NCI-H1105 treated with DMSO at 0.1 percent for 48 hours (cell line): ENCODE measurements at regions not wholly inside any gene's neighbourhood (a gene's known extent, or its start where the extent isn't known, plus 50 kb on each side); places are given as distances from the start of the nearest gene placed in this dataset.
A peak's percentile ranks its signal among the peaks of the same experiment; 100 is the strongest.
"Not testable (repeated sequence)": the region's sequence is repeated elsewhere in the genome, so short reads cannot be mapped to it uniquely, and the experiment has no call there.

Experiments used
- DNase-seq: peaks from one replicate; lab custom pipeline; 2025; lab: John Stamatoyannopoulos, UW

DNA sequence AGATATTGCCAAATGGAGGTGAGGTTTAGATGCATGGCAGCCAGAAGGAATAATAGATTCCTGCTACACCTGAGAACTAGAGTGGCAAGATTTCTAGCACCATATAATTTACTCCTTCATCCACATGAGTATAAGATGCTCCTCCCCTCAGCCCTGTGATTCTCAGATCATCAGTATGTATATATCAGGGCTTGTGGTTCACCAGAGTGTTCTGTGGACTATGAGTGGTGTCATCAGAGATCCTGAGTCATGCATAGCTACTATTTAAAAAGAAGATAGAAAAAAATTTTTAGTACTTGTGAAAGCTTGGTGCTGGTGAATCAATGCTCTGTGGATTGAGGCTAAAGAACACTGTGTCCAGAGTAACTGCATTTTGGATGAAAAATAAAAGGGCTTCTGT lies 285.9 kb downstream of the BMP4 start:
- no peak for DNase-seq

DNA sequence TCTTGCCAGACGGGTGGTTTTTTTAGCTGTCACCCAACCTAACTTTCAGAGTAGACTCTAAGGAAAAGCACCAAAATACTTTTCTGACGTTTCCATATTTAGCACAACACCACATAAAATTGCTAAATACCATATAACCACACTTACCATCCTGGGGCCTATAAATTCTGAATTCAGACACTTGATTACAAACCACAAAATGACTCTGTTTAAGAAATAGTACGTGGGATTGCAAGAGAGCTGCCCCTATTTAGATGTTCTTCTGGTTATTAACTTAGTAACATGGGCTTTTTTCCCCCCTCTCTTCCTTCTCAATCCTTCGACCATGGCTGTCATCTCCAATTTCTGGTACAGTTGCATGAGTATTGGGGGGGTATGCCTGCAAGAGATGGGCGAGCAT lies 287.7 kb downstream of the BMP4 start:
- DNase-seq, result no peak

DNA sequence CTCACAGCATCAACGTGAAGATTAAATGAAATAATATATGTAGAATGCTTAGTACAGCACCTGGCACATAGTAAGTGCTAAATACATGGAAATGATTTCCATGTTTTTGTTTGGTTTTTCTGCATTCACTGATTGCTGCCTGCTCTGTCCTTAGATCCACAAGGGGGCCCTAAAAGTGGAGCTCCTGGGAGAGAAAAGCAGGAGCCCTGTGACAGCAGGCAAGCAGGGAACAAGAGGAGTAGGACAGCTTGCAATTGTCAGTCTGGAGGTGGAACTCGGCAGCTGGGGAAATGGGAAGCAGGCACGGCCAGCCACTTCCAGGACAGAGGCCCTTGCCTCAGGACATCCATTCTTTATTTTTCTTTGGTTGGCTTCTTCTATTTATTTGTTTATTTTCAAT lies 292.9 kb downstream of the BMP4 start:
- no peak for DNase-seq

DNA sequence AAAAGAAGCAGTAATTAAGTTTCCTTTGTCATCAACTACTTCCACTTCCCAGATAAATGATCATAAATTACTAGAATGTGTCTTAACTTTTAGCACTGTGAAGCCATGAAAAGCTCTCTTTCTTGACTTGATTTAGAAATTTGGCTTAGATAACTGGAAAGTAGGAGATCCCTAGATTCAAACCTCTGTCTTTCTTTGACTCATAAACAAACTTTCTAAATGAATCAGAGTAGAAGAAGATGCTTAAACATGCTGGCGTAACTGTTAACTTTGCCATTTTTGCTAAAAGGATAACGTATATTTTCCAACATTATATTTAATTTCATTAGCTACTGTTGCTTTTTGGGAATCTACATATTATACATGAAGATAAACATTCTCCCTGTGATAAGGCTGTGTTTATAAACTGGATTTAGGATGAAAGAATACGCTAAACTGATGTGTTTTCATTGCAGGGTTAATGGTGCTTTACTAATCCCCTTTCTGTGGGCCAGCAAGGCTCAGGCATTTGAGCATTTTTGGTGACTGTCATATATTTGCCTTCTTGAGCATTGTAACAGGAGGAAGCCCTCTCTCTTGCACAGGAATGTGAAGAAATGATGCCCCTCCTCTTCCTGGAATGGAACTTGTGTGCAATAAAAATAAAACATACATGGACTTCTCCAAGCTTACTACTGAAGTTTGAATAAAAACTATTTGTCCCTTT lies 301.4 kb downstream of the BMP4 start:
- no peak for DNase-seq

DNA sequence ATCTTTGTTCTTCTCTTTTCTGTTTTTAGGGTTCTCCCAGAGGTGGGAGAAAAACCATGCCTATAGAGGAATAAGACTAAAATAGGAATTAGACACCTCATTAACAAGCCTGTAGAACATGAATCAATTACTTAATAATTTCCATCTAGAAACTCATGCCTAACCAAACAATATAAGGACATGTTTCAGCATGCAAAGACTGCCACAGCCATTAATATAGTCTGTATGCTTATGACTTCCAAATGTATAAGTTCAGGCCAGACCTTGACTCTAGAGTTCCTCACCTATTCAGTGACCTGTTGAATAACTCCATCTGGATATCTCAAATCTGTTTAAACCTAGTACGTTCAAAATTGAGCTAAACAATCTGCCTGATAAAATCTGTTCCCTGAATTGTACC lies 304.6 kb downstream of the BMP4 start:
- peak; percentile 19 for DNase-seq

DNA sequence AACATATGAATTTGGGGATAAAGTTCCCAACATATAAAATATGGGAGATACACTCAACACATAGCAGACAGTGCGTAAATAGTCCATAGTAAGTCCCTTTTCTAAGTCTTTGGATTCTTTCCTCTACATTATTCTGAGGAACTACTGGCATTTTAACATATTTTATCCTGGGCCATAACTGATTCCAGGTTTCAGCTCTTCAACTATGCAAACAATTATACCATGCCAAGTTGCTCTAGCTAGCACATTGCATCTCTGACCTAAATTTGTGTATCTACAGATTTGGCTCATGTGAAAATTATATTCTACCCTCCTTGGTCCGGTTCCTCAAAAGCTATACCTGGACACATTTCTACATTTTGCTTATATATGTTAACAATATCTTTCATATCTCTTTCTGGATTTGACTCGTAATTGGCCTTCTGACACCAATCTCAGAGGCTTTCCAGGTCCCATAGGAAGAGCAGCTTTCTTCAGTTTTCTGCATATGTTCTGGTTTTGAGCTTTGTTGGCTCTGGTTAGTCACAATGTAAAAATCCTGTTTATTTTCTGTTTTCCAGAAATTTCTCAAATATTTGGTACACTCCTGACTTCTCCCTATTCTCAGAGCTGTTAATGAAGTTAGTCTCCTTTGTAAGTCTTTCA lies 305.4 kb downstream of the BMP4 start:
- DNase-seq, result no peak

DNA sequence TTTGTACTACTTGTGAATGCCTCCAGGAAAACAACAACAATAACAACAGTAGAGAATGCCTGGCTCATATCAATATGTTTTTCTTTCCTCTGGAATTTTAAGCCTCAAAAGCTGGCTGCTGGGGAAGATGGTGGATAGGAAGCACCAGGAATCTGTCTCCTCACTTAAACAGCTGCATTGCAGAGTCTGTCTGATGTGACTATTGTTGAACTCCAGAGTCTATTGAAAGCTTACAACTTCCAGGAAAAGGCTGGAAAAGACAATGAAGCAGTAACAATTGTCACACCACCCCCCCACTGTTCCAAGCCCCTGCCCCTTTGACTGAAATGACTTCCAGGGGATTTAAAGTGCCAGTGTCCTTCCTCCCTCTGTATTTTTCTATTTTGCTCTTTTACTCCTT lies 309.7 kb downstream of the BMP4 start:
- no peak for DNase-seq

DNA sequence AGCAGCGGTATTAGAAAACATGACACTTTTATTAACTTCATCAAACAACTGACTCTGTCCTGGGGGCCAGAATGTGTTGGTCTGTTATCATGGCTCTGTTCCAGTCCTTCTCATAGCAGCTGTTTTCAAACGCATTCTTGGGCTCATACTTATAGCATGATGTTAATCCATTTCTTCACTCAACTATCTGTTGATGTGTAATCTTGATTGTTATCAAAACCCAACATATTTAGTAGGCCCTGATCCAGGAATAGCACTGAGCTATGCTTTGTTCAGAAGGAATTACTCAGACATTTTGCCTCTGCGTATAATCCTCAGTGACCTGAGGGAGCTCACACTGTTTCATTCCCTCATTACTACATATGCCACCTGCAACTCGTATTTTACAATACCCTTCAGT lies 315.9 kb downstream of the BMP4 start:
- DNase-seq, result no peak

DNA sequence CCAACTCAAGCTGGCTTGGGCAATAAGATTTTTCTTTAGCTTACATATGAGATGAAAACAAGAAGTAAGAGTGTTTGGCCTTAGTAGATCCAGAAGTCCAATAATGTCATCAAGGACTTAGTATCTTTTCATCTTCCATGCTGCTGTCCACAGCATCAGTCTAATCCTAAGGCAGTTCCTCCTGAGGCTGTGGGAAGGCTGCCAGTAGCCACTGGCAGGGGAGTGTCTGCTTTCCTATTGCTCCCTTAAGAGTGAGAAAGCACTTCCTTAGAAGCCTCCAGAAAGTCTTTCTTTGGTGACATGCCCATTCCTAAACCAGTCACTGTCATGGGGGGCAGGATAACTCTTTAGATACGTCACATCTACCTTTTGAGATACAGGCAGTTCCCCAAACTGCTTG lies 317.7 kb downstream of the BMP4 start:
- no peak for DNase-seq

DNA sequence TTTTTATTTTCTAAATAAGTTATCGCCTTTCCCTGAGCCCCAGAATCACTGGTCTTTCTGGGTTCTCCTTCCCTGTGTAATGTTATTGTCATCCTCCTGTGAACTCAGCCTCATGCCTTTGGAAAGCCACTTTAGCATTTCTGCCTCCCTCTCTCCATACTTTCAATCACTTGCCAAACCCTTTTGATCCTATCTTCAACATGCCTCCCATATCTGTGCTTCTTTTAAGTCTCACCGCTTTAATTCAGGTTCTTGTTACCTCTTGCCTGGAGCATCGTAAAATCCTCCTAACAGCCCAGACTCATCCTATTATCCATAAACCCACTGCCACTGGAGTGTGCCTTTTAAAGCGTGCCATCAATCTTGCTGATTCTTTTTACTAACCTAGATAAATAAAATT lies 321.8 kb downstream of the BMP4 start:
- DNase-seq, result no peak

DNA sequence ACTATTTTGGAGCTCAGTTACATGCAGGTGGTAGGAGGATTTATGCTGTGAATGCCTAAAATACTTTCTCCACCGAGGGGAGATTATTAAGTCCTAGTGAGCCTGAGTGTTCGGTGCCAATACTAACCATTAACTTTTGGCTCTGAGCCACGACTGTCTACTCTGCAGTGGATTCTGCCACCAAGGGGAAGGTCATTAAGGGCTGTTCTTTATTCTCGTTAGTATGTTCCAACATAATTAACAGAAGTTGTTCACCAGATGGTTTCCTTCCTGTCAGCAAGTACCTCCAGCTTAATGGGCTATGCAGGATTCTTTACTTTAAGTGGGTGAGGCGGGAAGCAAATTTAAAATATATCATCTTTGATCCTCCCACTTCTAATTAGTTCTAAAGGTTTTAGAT lies 326.3 kb downstream of the BMP4 start:
- peak; percentile 100 for DNase-seq

DNA sequence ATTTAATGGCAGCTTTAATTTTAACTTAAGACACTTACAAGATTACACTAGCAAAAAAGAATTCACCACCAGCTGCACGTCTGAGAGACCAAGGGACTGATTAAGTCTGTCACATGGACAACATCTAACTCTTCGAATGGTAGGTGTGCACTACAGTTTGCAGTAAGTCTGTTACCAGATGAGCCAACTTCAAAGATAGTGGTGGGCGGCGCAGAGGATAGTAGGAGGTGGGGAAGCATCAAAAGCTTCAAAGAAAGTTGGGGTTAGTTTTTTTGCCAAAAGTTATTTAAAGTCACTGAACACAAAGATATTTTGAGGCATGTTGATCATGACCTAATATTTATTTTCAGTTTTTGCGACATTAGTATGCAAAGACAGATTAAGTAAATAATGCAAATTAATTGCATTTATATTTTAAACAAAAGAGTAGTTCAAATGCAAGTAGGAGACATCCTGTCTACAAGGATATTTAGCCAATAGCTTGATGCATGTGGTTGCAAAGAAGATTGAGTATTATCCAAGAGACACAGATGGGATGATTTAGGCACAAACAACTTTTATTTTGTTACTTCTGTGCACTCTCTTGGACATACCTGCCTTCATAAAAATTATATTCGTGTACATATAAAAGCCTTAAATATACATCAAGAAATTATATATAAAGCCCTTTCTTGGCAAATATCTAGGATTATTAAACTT lies 327.7 kb downstream of the BMP4 start:
- DNase-seq, result no peak

DNA sequence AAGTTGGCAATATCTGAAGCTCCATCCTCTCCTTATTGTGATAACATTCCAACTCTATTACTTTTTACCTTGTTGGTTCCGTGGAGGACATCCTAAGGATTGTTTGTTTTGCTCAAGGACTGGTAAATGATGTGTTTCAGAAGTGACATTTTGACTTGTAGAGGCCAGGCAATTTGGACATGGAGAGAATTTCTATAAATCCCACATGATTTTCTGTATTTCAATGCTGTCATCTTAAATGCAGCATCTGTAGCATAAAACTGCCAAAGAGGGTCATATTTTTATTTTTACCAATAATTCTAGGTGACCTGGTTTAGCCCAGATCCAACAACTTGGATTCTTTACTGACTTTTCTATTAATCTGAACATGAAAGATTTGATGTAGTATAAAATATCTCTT lies 328.4 kb downstream of the BMP4 start:
- no peak for DNase-seq

DNA sequence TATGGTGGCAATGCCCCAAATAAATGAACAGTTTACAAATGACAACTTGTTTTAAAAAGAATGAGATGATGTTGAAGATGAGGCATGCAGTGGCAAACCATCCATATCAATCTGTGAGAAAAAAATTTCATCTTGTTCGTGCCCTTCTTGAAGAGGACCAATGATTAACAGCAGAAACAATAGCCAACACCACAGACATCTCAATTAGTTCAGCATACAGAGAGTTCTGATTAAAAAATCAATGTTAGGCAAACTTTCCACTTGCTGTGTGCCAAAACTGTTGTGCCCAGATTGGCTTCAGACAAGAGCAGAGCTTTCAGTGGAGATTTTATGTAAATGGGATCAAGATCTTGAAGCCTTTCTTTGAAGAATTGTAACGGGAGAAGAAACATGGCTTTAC lies 329.9 kb downstream of the BMP4 start:
- DNase-seq, result no peak

DNA sequence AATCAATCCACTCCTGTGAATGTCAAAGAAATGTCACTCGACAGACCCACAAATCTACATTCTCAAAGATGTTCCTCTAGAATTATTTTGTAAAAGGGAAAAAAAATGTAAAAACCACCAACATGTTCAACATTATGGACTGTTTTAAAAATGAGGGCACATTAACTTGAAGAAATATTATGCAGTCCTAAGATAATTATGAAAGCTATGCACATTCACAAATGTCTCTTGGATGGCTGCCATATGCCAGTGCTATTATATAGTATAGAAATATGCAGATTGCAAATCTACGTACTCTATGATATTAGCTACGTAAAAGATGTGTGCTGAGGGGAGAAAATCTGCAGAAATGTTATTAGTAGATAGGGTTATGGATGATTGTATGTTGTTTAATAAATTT lies 334.2 kb downstream of the BMP4 start:
- DNase-seq, result peak; percentile 35

DNA sequence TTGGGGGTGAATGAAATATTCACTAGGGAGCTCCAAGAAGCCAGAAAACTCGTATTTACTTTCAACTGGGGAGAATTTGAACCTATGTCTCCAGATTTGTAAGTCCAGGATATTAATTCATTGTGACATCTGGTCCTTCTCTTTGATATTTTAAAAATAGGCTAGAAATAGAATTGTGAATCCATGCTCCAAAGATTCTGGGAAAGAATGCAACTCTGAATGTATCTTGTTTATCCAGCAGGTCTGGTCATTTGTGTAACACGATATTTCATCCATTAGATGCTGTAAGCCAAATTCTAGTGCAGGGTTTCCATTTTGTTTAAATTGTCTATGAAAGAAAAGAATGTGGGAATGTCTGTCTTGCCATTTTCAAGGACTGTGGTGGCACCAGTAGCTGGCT lies 334.7 kb downstream of the BMP4 start:
- DNase-seq, result no peak

DNA sequence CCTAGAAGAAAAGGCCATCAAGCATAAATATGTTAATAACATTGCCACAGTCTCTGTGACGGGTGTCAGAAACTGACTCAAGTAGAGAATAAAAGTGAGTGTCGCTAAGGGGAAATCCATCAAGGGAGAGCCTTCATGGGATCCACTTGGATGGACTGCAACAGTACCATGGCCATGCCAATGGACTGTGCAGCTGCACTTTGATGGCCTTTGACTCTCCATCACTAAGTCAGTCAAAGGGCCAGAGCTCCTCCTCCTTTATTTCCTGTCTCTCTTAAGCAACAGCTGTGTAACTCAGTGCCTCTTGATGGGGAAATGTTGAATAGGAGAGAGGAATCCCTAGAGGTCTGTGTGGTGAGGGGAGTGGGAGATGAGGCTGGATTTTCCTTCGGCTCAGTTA lies 335.2 kb downstream of the BMP4 start:
- DNase-seq, result no peak

DNA sequence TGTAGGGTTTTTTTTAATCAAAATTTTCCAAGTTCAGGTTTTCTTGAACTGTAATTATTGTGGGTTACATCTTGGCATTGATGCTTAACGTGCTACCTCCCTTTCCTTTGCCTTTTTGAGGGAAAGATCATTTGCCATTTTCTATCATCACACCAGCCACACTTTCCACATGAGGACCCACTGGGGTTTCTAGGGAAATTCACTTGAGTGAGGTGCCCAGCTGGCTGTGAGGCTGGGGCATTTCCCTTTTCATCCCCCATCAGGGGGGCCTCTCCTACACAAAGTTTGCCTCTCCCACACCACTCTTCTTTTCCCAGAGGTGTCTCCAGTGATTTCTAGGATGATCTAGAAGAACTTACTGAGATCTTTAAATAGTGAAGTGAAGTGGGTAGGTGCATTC lies 335.7 kb downstream of the BMP4 start:
- DNase-seq, result no peak

DNA sequence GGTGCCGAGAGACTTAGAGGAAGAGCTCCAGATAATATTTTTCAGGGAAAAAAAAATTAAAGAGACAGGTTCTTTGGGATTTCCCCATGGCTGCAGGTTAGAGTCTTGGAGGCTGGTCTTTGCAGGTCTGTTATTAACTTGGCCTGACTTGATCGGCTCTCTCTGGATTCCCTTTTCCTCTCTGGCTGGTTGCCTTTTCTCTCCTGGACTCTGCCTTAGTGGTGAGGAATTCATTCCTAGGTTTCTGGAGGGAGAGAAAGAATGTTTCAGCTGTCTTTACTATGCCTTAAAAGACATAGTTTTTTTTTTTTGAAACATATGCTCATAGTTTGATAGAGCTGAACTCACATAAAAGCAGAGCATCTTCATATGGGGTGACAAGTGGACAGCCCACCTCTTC lies 336.3 kb downstream of the BMP4 start:
- no peak for DNase-seq

DNA sequence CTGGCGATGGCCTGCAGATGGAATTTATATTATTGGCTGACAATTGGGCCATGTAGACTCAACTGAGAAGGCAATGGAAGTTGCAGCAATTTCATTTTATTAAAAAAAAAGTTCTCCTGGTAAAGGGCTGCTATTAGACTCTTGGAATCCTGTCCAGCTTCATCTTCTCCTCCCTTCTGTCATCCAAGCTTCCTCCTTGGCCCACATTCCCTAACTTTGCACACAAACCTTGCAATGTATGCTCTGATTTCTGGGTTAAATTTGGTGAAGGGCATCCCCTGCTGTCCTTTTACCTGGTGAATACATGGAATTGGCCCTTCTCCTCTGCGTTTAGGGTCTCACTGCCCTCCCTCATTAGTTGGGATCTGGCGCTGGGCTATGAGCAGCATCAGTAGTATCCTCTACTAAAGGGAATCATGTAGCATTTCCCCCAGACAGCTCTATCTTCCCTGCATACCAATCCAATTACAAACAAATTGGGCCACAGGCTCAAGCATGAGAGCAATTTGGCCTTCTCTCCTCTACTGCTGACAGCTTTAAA lies 336.9 kb downstream of the BMP4 start:
- no peak for DNase-seq

DNA sequence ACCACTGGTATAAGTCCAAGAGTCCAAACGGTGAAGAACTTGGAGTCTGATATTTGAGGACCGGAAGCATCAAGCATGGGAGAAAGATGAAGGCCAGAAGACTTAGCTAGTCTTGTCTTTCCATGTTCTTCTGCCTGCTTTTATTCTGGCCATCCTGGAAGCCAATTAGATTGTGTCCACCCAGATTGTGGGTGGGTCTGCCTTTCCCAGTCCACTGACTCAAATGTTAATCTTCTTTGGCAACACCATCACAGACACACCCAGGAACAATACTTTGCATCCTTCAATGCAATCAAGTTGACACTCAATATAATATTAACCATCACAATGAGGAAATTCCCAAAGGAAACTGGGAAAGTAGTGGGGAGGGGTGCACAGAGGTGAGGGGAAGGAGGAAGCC lies 340.1 kb downstream of the BMP4 start:
- DNase-seq, result not testable (repeated sequence)

DNA sequence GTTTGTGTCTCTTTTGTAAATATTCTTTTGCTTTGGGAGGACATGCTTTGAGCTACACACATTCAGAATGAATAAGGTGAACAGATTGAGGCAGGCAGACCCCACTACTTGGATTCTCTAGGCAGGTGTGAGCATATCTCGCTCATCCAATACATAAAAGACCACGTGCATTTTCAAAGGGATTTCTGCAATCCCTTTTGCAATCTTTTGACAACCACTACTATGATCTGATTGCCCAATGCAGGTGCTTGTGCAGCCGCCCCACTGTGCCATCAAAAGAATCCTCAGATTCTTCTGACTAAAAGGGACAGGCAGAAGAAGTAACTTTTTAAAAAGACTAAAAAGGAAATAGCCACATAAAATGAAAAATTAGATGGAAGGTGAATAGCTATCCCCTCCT lies 341.4 kb downstream of the BMP4 start:
- DNase-seq, result no peak
